IMR-90 (cell line): ENCODE measurements at regions not wholly inside any gene's neighbourhood (a gene's known extent, or its start where the extent isn't known, plus 50 kb on each side); places are given as distances from the start of the nearest gene placed in this dataset.

Experiments
- ATAC-seq: fragments of 200-7000 bp; cut with Tn5 transposase; 2 replicates; pipeline ENCODE4 v1.9.1; 2020; ENCODE audit warnings: low read depth, mild to moderate bottlenecking, moderate library complexity
- BruUV-seq: library from RNA; stranded (reverse); fragments of 400-500 nt; replicated peaks from 2 replicates; lab custom pipeline; 2021; lab: Mats Ljungman, UMichigan
- CTCF ChIA-PET: fragments of 300-600 bp; formaldehyde crosslinking; extraction: SDS; loops from one replicate; lab custom pipeline; 2021; ENCODE audit warnings: antibody characterized with exemption; lab: Yijun Ruan, JAX
- POLR2A ChIA-PET: fragments of 300-600 bp; sonication (Branson Sonifier 250); formaldehyde crosslinking; loops from one replicate; lab custom pipeline; 2022; ENCODE audit warnings: antibody characterized with exemption; ENCODE audit not compliant: unreplicated experiment; lab: Charles Lee
- DNase-seq: peaks from one replicate; pipeline ENCODE4 v3.0.0; 2013
- H2AFZ ChIP-seq: replicated peaks from 2 replicates; pipeline ENCODE3; 2013; ENCODE audit warnings: low read length, mild to moderate bottlenecking; ENCODE audit not compliant: poor library complexity
- H2AK5ac ChIP-seq: 2 replicates; pipeline ENCODE4 v1.6.1; 2013; ENCODE audit warnings: low read depth, low read length, inconsistent platforms
- H2AK9ac ChIP-seq: replicated peaks from 2 replicates; pipeline ENCODE3; 2013; ENCODE audit warnings: mild to moderate bottlenecking, low read depth, low read length, moderate library complexity; ENCODE audit not compliant: poor library complexity
- H2BK120ac ChIP-seq: 2 replicates; pipeline ENCODE4 v1.6.1; 2013; ENCODE audit warnings: low read depth, low read length, inconsistent platforms
- H2BK15ac ChIP-seq: 3 replicates; pipeline ENCODE4 v1.6.1; 2013; ENCODE audit warnings: low read depth, low read length, inconsistent platforms
- H2BK20ac ChIP-seq: 2 replicates; pipeline ENCODE4 v1.6.1; 2013; ENCODE audit warnings: low read depth, mild to moderate bottlenecking, inconsistent platforms, low read length, moderate library complexity
- H2BK5ac ChIP-seq: 2 replicates; pipeline ENCODE4 v1.6.1; 2013; ENCODE audit warnings: mild to moderate bottlenecking, low read depth, low read length, inconsistent platforms; ENCODE audit not compliant: poor library complexity, severe bottlenecking
- H3K14ac ChIP-seq: replicated peaks from 2 replicates; pipeline ENCODE4 v1.6.1; 2013; ENCODE audit warnings: low read depth, low read length, inconsistent platforms
- H3K18ac ChIP-seq: 2 replicates; pipeline ENCODE4 v1.6.1; 2013; ENCODE audit warnings: low read depth, low read length, control low read depth
- H3K23ac ChIP-seq: 2 replicates; pipeline ENCODE4 v1.6.1; 2013; ENCODE audit warnings: low read depth, low read length, inconsistent platforms
- H3K27ac ChIP-seq: 2 replicates; pipeline ENCODE4 v1.5.1; 2013; ENCODE audit warnings: mild to moderate bottlenecking, control low read depth, low read length; ENCODE audit not compliant: insufficient read depth
- H3K27me3 ChIP-seq: 2 replicates; pipeline ENCODE4 v1.6.1; 2013; ENCODE audit warnings: low read length; ENCODE audit not compliant: control insufficient read depth, insufficient read depth
- H3K36me3 ChIP-seq: 2 replicates; pipeline ENCODE4 v1.6.1; 2013; ENCODE audit warnings: low read length, mixed read lengths; ENCODE audit not compliant: control insufficient read depth, insufficient read depth
- H3K4ac ChIP-seq: 2 replicates; pipeline ENCODE4 v1.6.1; 2013; ENCODE audit warnings: low read depth, low read length, inconsistent platforms
- H3K4me1 ChIP-seq: 2 replicates; pipeline ENCODE4 v1.6.1; 2013; ENCODE audit warnings: low read length, mixed read lengths; ENCODE audit not compliant: control insufficient read depth, insufficient read depth
- H3K4me2 ChIP-seq: 2 replicates; pipeline ENCODE4 v1.6.1; 2013; ENCODE audit warnings: low read depth, mild to moderate bottlenecking, control low read depth, low read length, moderate library complexity
- H3K4me3 ChIP-seq: 2 replicates; pipeline ENCODE4 v1.5.1; 2013; ENCODE audit warnings: low read depth, mild to moderate bottlenecking, control low read depth, low read length, moderate library complexity; ENCODE audit not compliant: insufficient read depth
- H3K56ac ChIP-seq: 2 replicates; pipeline ENCODE4 v1.6.1; 2013; ENCODE audit warnings: low read length, inconsistent platforms; ENCODE audit not compliant: insufficient read depth; ENCODE audit errors: extremely low read depth
- H3K79me1 ChIP-seq, 2 experiments: 2 replicates each; pipeline ENCODE4 v1.6.1; 2013; ENCODE audit warnings: low read length in 2 of 2, inconsistent platforms in 1 of 2, low read depth in 1 of 2
- H3K9ac ChIP-seq: 2 replicates; pipeline ENCODE4 v1.6.1; 2013; ENCODE audit warnings: low read depth, low read length, control low read depth
- H3K9me1 ChIP-seq: 2 replicates; pipeline ENCODE4 v1.6.1; 2013; ENCODE audit warnings: low read length, inconsistent platforms; ENCODE audit not compliant: insufficient read depth
- H3K9me3 ChIP-seq: 2 replicates; pipeline ENCODE4 v1.6.1; 2013; ENCODE audit warnings: low read length; ENCODE audit not compliant: control insufficient read depth, insufficient read depth
- H4K20me1 ChIP-seq: 2 replicates; pipeline ENCODE4 v1.6.1; 2013; ENCODE audit warnings: low read length, inconsistent platforms; ENCODE audit not compliant: insufficient read depth
- H4K5ac ChIP-seq: 2 replicates; pipeline ENCODE4 v1.6.1; 2013; ENCODE audit warnings: mild to moderate bottlenecking, low read depth, low read length, control low read depth
- H4K8ac ChIP-seq, 2 experiments: 2 replicates each; pipeline ENCODE4 v1.6.1; 2013; ENCODE audit warnings: low read depth in 2 of 2, low read length in 2 of 2, control low read depth in 1 of 2, inconsistent platforms in 1 of 2
- H4K91ac ChIP-seq: 2 replicates; pipeline ENCODE4 v1.6.1; 2013; ENCODE audit warnings: low read depth, low read length, inconsistent platforms; ENCODE audit not compliant: insufficient read depth
- BHLHE40 ChIP-seq: fragments of 150-350 bp; IDR thresholded peaks from 2 replicates; pipeline ENCODE4 v1.6.1; 2016; ENCODE audit warnings: mild to moderate bottlenecking, low read depth, low read length
- CEBPB ChIP-seq: IDR thresholded peaks from 2 replicates; pipeline ENCODE4 v1.6.1; 2012; ENCODE audit warnings: low read depth, low read length, improper control_type of control experiment
- CHD1 ChIP-seq: IDR thresholded peaks from 2 replicates; pipeline ENCODE4 v1.6.1; 2012; ENCODE audit warnings: low read depth, low read length, improper control_type of control experiment
- FOS ChIP-seq: fragments of 150-350 bp; IDR thresholded peaks from 2 replicates; pipeline ENCODE4 v1.6.1; 2016; ENCODE audit warnings: low read depth, low read length
- MAFK ChIP-seq: IDR thresholded peaks from 2 replicates; pipeline ENCODE4 v1.6.1; 2012; ENCODE audit warnings: low read depth, low read length, improper control_type of control experiment
- MAZ ChIP-seq: IDR thresholded peaks from 2 replicates; pipeline ENCODE4 v1.6.1; 2012; ENCODE audit warnings: low read depth, mild to moderate bottlenecking, low read length, improper control_type of control experiment, moderate library complexity, borderline replicate concordance
- MXI1 ChIP-seq: IDR thresholded peaks from 2 replicates; pipeline ENCODE4 v1.6.1; 2012; ENCODE audit warnings: low read depth, mild to moderate bottlenecking, low read length, moderate library complexity, borderline replicate concordance
- NFE2L2 ChIP-seq: fragments of 150-350 bp; IDR thresholded peaks from 2 replicates; pipeline ENCODE4 v1.6.1; 2016; ENCODE audit warnings: low read depth, mild to moderate bottlenecking, low read length
- POLR2A ChIP-seq: IDR thresholded peaks from 2 replicates; pipeline ENCODE4 v1.6.1; 2012; ENCODE audit warnings: mild to moderate bottlenecking, low read depth, low read length
- RAD21 ChIP-seq: IDR thresholded peaks from 2 replicates; pipeline ENCODE4 v1.6.1; 2012; ENCODE audit warnings: low read length, improper control_type of control experiment
- RCOR1 ChIP-seq: IDR thresholded peaks from 2 replicates; pipeline ENCODE4 v1.6.1; 2012; ENCODE audit warnings: mild to moderate bottlenecking, low read length, improper control_type of control experiment; ENCODE audit not compliant: insufficient replicate concordance
- RFX5 ChIP-seq: IDR thresholded peaks from 2 replicates; pipeline ENCODE4 v1.8.0; 2012; ENCODE audit warnings: low read depth, mild to moderate bottlenecking, low read length, moderate library complexity
- SMC3 ChIP-seq: fragments of 150-350 bp; IDR thresholded peaks from 2 replicates; pipeline ENCODE4 v1.6.1; 2016; ENCODE audit warnings: low read depth, mild to moderate bottlenecking, antibody characterized with exemption, low read length, moderate library complexity
- WGBS, 2 experiments: methylation state at CpG; one replicate each; pipeline versions ENCODE4 v1.1.5 to v1.1.7; 2013; ENCODE audit warnings: missing lambda C conversion rate in 2 of 2; ENCODE audit not compliant: insufficient read length in 1 of 2; ENCODE audit errors: extremely low coverage in 2 of 2; 5-methylcytosine and 5-hydroxymethylcytosine counted together
- dilution Hi-C: fragments of 300-500 bp; cut with HindIII; formaldehyde crosslinking; loops from one replicate; pipeline ENCODE4 v1.14.3; 2018; ENCODE audit warnings: low sequenced_read_pairs; ENCODE audit not compliant: unreplicated experiment
- in situ Hi-C: fragments of 300-500 bp; cut with MboI; formaldehyde crosslinking; loops from 3 replicates; pipeline ENCODE4 v1.14.3; 2019; ENCODE audit warnings: low sequenced_read_pairs, inconsistent platforms, mixed read lengths
- intact Hi-C: fragments of 100-400 bp; cut with micrococcal nuclease; formaldehyde crosslinking; loops from 2 replicates; pipeline ENCODE4 v1.10.0; 2022
- TF ChIP-seq, protein P1 (sequence below): fragments of 150-350 bp; IDR thresholded peaks from 2 replicates; pipeline ENCODE4 v1.6.1; 2017; ENCODE audit warnings: mild to moderate bottlenecking, antibody characterized with exemption, low read length, low read depth
- TF ChIP-seq, protein P2 (sequence below): fragments of 150-350 bp; IDR thresholded peaks from 2 replicates; pipeline ENCODE4 v1.6.1; 2016; ENCODE audit warnings: low read depth, mild to moderate bottlenecking, low read length, moderate library complexity, borderline replicate concordance
- TF ChIP-seq, protein P3 (sequence below): conservative IDR thresholded peaks from 2 replicates; pipeline ENCODE4 v1.5.1; 2012; ENCODE audit warnings: mild to moderate bottlenecking, low read depth, low read length, improper control_type of control experiment

DNA sequence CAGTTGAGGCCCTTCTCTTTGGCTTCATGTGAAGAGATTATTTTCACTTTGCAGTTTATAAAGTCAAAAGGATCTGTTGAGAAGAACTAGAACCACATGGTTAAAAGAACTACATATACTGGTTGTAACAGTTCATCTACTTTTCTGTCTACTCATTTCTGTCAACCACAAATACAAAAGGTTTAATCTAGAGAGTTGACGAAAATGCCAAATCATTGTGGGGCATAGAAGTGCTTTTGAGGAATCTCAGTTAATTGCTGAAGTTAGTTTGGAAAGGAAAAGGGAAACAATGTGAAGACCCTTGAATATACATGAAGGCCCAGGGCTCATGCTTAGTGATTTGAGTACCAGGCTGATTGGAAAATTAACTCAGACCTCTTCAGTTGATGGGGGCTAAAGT lies 415.7 kb upstream of the ZP4 start:
- no peak overlapping the region for H2AK5ac ChIP-seq
- H2BK5ac ChIP-seq = no peak overlapping the region
- ATAC-seq (no peak), DNase-seq (no peak)
- in situ Hi-C loops = no loop called here
- no peak overlapping the region for H3K4me2 ChIP-seq
- H3K36me3 ChIP-seq = no peaks in the 10 kb centered on the region
- no peak for TF ChIP-seq RFX5
- no peak for TF ChIP-seq RAD21
- TF ChIP-seq POLR2A = no peak
- TF ChIP-seq RCOR1 = no peak
- no peak for TF ChIP-seq NFE2L2
- no peak for TF ChIP-seq CHD1
- TF ChIP-seq SMC3 = no peak
- no peak for TF ChIP-seq MXI1
- TF ChIP-seq MAZ = no peak
- no peak for TF ChIP-seq FOS
- no peak for TF ChIP-seq MAFK
- TF ChIP-seq, protein P1, sequence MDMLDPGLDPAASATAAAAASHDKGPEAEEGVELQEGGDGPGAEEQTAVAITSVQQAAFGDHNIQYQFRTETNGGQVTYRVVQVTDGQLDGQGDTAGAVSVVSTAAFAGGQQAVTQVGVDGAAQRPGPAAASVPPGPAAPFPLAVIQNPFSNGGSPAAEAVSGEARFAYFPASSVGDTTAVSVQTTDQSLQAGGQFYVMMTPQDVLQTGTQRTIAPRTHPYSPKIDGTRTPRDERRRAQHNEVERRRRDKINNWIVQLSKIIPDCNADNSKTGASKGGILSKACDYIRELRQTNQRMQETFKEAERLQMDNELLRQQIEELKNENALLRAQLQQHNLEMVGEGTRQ = no peak
- no peak for TF ChIP-seq BHLHE40
- TF ChIP-seq, protein P2, sequence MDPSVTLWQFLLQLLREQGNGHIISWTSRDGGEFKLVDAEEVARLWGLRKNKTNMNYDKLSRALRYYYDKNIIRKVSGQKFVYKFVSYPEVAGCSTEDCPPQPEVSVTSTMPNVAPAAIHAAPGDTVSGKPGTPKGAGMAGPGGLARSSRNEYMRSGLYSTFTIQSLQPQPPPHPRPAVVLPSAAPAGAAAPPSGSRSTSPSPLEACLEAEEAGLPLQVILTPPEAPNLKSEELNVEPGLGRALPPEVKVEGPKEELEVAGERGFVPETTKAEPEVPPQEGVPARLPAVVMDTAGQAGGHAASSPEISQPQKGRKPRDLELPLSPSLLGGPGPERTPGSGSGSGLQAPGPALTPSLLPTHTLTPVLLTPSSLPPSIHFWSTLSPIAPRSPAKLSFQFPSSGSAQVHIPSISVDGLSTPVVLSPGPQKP = no peak
- TF ChIP-seq, protein P3, sequence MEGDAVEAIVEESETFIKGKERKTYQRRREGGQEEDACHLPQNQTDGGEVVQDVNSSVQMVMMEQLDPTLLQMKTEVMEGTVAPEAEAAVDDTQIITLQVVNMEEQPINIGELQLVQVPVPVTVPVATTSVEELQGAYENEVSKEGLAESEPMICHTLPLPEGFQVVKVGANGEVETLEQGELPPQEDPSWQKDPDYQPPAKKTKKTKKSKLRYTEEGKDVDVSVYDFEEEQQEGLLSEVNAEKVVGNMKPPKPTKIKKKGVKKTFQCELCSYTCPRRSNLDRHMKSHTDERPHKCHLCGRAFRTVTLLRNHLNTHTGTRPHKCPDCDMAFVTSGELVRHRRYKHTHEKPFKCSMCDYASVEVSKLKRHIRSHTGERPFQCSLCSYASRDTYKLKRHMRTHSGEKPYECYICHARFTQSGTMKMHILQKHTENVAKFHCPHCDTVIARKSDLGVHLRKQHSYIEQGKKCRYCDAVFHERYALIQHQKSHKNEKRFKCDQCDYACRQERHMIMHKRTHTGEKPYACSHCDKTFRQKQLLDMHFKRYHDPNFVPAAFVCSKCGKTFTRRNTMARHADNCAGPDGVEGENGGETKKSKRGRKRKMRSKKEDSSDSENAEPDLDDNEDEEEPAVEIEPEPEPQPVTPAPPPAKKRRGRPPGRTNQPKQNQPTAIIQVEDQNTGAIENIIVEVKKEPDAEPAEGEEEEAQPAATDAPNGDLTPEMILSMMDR = no peak
- TF ChIP-seq CEBPB = no peak
- peaks cover 13% of the 10 kb centered on the region for H3K9me3 ChIP-seq
- H2BK15ac ChIP-seq = no peak overlapping the region
- dilution Hi-C loops = no loop called here
- H3K23ac ChIP-seq = no peak overlapping the region
- no peak overlapping the region for H3K56ac ChIP-seq
- H3K27me3 ChIP-seq = no peaks in the 10 kb centered on the region
- POLR2A ChIA-PET = no interaction called here
- intact Hi-C loops = no loop called here
- no peaks in the 10 kb centered on the region for H3K9me1 ChIP-seq
- H3K4ac ChIP-seq = no peak overlapping the region
- CTCF ChIA-PET = no interaction called here
- H3K4me3 ChIP-seq = no peak overlapping the region
- H2BK20ac ChIP-seq = no peak overlapping the region
- H3K4me1 ChIP-seq = no peaks in the 10 kb centered on the region
- no CpG with 5 or more reads among the region's 1 CpG for WGBS, 2 experiments
- H3K9ac ChIP-seq = no peak overlapping the region
- H2AK9ac ChIP-seq = no peak overlapping the region
- no peaks in the 10 kb centered on the region for H4K20me1 ChIP-seq
- H4K91ac ChIP-seq = no peak overlapping the region
- H2BK120ac ChIP-seq = no peak overlapping the region
- H3K18ac ChIP-seq = no peak overlapping the region
- no peaks in the 10 kb centered on the region for H3K79me1 ChIP-seq
- no peak overlapping the region for H3K14ac ChIP-seq
- H4K5ac ChIP-seq = no peak overlapping the region
- BruUV-seq = no TSS peak
- H3K27ac ChIP-seq = no peak overlapping the region
- no peak overlapping the region for H2AFZ ChIP-seq
- H4K8ac ChIP-seq = no peak overlapping the region
